Stimulated activated memory B cell treated with anti-CD40 and anti-IgM and Interleukin-4, amounts not matched to agents 10 μg/mL and 1 μg/mL and 100 μg/mL, for 72 hours (primary cell): ENCODE measurements at regions not wholly inside any gene's neighbourhood (a gene's known extent, or its start where the extent isn't known, plus 50 kb on each side); places are given as distances from the start of the nearest gene placed in this dataset.

ENCODE experiments used
- ATAC-seq: fragments of 150-1000 bp; cut with Tn5 transposase; 2 replicates; pipeline ENCODE4 v1.10.0; 2021
- H3K27ac Mint-ChIP-seq: one replicate; pipeline ENCODE4 v1.8.0; 2022; ENCODE audit warnings: mild to moderate bottlenecking, mixed read lengths
- H3K27me3 Mint-ChIP-seq: one replicate; pipeline ENCODE4 v1.8.0; 2022; ENCODE audit warnings: mixed read lengths
- H3K36me3 Mint-ChIP-seq: one replicate; pipeline ENCODE4 v1.8.0; 2022; ENCODE audit warnings: mixed read lengths
- H3K4me1 Mint-ChIP-seq: one replicate; pipeline ENCODE4 v1.8.0; 2022; ENCODE audit warnings: mixed read lengths
- H3K4me3 Mint-ChIP-seq: one replicate; pipeline ENCODE4 v1.8.0; 2022; ENCODE audit warnings: mild to moderate bottlenecking, moderate library complexity, mixed read lengths
- H3K9me3 Mint-ChIP-seq: one replicate; pipeline ENCODE4 v1.8.0; 2022; ENCODE audit warnings: mixed read lengths

DNA sequence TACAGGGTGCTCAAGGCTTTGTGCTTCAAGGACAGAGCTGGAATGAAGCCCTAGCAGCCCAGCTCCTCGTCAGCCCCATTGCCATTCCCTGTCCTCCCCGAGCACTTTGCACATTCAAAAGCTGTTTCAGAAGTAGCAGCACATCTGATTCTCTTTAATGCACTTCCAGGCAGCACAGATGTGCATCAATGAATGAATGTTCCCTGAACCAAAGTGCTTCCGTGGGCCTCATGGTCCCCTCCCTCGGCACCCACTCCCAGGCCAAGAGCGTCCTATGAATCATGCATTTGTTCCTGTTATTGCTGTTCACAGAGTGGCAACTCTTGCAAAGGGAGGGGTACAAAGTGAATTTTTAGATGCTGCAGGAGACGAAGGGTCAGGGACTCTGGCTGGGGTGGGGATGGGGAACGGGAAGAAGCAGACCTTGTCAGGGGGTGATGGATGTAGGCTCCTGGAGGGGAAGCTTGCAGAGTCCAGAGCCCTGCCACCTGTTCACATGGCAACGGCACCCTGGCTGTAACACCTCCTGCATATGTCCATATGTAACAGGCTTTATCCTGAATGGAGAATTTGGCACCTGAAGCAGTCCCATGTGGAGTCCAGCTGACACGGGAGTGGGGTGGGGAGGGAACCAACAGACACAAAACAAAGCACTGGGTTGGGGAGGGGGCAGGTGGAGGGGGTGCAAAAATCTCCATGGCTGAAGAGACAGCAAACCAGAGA is 62.2 kb upstream of the BAIAP2L1 start:
- Mint-ChIP-seq H3K4me3 (no peak overlapping the region), H3K9me3 (no peaks in the 10 kb centered on the region), H3K4me1 (no peaks in the 10 kb centered on the region), H3K36me3 (no peaks in the 10 kb centered on the region), H3K27me3 (no peaks in the 10 kb centered on the region), H3K27ac (no peak overlapping the region)
- ATAC-seq: no peak

DNA sequence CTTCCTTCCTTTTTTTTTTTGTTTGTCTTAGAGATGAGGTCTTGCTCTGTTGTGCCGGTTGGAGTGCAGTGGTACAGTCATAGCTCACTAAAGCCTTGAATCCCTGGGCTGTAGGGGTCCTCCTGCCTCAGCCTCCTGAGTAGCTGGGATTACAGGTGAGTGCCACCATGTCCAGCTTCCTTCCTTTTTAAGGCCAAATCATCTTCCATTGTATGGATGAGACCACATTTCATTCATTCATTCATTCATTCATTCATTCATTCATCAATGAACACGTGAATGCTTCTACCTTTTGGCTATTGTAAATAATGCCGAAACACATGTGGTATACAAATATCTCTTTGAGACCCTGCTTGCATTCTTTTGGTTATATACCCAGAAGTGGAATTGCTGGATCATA is 60.0 kb upstream of the BAIAP2L1 start:
- Mint-ChIP-seq H3K36me3 (no peaks in the 10 kb centered on the region), H3K4me1 (no peaks in the 10 kb centered on the region), H3K4me3 (no peak overlapping the region), H3K27me3 (no peaks in the 10 kb centered on the region), H3K27ac (no peak overlapping the region), H3K9me3 (peaks cover 2% of the 10 kb centered on the region)
- no peak for ATAC-seq

DNA sequence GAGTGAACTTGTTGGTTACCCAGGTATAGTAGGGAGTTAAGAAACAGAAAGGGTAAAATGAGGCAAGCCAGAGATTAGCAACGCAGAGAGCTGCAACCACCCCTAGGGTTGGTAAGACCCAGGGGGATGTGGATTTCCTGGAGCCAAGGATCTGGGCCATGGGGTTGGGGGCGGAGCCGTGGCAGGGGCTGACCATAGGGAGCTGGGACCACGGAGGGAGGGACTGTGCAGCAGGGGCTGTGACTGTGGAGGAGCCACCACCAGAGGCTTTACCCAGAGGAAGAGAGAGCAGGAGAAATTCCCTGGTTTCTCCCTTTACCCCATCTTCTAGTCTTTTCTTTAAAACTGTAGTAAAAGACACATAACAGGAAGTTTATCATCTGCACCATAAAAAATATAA is 58.6 kb upstream of the BAIAP2L1 start:
- Mint-ChIP-seq H3K36me3 (no peaks in the 10 kb centered on the region), H3K4me3 (no peak overlapping the region), H3K27ac (no peak overlapping the region), H3K4me1 (no peaks in the 10 kb centered on the region), H3K9me3 (peaks cover 2% of the 10 kb centered on the region), H3K27me3 (no peaks in the 10 kb centered on the region)
- ATAC-seq: no peak

DNA sequence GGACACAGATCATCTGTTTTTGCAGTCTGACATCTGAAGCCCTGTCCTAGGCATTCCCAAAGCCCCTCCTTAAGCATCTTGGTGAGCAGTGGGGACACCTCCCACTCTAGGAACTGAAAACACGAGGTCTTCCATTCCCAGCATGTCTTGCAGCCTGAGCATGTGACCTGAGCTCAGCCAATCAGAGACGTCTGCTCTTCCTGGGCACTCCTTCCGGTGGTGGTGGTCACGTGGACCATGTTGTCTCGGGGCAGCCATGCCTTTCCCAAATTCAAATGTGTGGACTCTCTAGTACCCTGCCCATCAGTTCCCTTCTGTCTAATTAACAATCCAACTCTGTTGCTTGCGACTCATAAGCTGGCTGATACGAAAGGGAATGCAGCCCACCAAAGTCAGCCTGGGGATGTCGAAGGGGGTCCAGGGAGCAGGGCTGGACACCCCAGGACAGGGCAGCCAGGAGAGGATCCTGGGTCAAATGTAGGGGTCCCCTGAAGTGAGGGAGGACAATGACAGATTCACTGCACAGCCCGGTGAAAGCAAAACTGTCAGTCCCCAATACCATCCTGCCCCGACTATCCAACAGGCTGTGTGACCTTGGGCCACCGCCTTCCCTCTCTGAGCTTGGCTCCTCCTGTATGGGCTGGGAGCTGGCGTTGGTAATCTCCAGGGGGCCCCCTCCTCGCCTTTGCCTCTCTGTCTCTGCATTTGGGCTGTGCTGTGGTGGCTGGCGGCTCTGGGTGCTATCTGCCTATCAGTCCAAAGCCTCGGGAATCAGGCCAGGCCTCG is 57.4 kb upstream of the BAIAP2L1 start:
- Mint-ChIP-seq H3K27ac (no peak overlapping the region), H3K27me3 (no peaks in the 10 kb centered on the region), H3K9me3 (peaks cover 2% of the 10 kb centered on the region), H3K4me1 (no peaks in the 10 kb centered on the region), H3K4me3 (no peak overlapping the region), H3K36me3 (no peaks in the 10 kb centered on the region)
- no peak for ATAC-seq

DNA sequence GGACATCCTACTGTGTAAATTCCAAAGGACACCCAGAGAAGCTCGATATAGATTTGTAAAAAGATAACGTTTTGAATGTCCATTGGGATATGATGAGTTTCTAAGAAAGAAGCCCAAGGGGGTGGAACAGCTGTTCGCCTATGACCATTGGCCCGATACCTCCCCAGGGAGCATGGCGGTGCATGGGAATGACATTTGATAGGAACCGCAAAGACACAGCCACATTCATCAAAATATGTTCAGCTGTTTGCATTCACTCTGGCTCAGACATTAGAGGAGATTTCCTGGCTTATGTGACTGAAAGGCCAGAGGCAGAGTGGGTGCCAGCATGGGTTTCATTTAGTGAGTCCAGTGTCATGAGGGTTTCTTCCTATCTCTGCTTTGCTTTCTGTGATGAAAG is 56.0 kb upstream of the BAIAP2L1 start:
- H3K27ac Mint-ChIP-seq: no peak overlapping the region
- no peaks in the 10 kb centered on the region for H3K36me3 Mint-ChIP-seq
- no peak overlapping the region for H3K4me3 Mint-ChIP-seq
- no peaks in the 10 kb centered on the region for H3K27me3 Mint-ChIP-seq
- H3K4me1 Mint-ChIP-seq: no peaks in the 10 kb centered on the region
- no peak for ATAC-seq
- H3K9me3 Mint-ChIP-seq: peaks cover 4% of the 10 kb centered on the region

DNA sequence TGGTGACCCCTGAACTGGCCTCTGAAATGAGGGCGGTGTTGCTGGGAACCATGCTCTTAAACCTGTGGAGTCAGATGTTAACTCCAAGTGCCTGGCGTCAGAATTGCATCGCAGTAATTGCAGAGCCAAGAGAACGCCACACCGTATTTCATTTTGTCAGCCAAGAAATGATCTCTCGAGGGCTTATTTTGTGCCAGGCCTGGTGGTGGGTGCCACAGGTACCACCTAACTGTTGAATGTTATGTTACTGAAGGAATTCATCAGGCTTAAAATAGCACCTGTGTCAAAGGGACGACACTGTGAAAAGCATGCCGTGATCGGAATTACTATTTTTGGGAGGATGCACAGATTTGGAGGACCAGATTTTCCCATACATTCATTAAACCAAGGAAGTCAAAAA is 51.9 kb upstream of the BAIAP2L1 start:
- Mint-ChIP-seq H3K4me1 (no peaks in the 10 kb centered on the region), H3K36me3 (no peaks in the 10 kb centered on the region), H3K27ac (no peak overlapping the region), H3K4me3 (no peak overlapping the region), H3K9me3 (peaks cover 4% of the 10 kb centered on the region), H3K27me3 (no peaks in the 10 kb centered on the region)
- no peak for ATAC-seq
